ENCODE measurements at regions not wholly inside any gene's neighbourhood (a gene's known extent, or its start where the extent isn't known, plus 50 kb on each side); places are given as distances from the start of the nearest gene placed in this dataset.
A peak's percentile ranks its signal among the peaks of the same experiment; 100 is the strongest.
"Not testable (repeated sequence)": the region's sequence is repeated elsewhere in the genome, so short reads cannot be mapped to it uniquely, and the experiment has no call there.

DNA sequence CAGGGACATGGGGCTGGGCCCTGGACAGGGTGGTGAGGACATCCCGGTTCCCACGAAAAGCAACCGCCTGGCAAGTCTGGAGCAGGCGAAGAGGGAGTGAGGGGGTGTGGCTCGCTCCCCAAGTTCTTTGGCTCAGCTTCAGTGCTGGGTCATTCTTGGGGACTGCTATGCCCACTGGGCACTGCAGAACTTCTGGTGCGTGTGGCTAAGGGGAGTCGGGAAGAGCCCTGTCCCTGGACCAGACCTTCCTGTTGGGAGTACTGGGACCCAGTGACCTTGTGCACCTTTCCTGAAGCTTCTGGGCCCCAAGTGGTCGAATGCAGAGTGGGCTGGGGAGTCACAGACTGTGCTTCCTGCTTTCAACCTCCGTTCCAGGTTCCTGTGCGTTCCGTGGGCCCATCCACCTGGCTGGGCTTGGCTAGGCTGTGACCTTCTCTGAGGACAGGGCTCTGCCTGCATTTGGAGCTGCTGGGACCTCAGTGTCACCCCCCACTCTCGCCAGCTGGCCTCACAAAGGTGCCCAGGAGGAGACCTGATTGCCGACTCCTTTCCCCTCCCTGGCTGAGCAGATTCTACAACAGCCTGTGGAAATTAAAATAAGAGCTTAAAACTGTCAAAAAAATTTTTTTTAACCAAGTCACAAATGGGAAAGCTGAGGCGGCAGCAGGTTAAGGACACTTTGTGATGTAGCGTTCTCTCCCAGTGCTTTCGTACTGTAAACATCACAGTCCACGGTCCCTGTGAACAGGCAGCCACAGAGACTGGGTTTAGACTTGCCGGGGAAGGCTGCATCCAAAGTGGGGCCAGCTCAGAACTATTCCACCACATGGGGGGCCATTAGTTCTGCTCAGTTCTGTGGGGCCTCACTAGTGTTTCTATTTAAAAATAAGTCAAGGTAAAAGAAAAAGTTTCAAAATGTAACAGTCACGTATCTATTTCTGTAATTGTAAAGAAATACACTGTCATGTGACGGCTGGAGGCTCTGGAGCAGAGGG is 63.8 kb upstream of the WNT7B start:
- no peak for FAIRE-seq

GRCh38 chr22:46041642-46042041 is 64.7 kb upstream of the WNT7B start:
- FAIRE-seq (no peak), DNase-seq (ENCODE audit: low spot score) (no peak)

More for the DNA sequence above, 63.8 kb upstream of the WNT7B start:
- DNase-seq (ENCODE audit: low spot score) = no peak

DNA sequence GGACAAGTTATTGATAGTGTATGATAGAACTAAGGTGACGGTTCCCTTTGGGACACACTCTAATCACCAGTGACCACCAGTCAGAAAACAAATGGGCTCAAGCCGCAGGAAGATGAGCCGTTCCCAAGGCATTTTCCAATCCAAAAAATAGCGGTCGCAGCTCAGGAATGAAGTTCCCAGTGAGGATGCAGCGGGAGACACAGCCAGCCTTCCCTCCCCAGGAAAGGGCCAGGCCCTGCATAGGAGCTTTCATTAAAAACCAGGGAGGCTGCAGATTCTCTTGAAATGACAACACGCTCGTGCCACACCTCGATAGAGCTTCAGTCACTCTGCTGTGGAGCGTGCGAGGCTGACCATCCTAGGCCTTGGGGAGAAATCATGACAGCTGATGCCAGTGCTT is 65.8 kb upstream of the WNT7B start:
- no peak for FAIRE-seq

GRCh38 chr22:46043339-46043738 is 66.4 kb upstream of the WNT7B start:
- FAIRE-seq (no peak), DNase-seq (ENCODE audit: low spot score) (no peak)

More for the DNA sequence above, 65.8 kb upstream of the WNT7B start:
- no peak for DNase-seq (ENCODE audit: low spot score)

GRCh38 chr22:46043816-46044620 is 67.1 kb upstream of the WNT7B start:
- no peak for FAIRE-seq
- no peak for DNase-seq (ENCODE audit: low spot score)

DNA sequence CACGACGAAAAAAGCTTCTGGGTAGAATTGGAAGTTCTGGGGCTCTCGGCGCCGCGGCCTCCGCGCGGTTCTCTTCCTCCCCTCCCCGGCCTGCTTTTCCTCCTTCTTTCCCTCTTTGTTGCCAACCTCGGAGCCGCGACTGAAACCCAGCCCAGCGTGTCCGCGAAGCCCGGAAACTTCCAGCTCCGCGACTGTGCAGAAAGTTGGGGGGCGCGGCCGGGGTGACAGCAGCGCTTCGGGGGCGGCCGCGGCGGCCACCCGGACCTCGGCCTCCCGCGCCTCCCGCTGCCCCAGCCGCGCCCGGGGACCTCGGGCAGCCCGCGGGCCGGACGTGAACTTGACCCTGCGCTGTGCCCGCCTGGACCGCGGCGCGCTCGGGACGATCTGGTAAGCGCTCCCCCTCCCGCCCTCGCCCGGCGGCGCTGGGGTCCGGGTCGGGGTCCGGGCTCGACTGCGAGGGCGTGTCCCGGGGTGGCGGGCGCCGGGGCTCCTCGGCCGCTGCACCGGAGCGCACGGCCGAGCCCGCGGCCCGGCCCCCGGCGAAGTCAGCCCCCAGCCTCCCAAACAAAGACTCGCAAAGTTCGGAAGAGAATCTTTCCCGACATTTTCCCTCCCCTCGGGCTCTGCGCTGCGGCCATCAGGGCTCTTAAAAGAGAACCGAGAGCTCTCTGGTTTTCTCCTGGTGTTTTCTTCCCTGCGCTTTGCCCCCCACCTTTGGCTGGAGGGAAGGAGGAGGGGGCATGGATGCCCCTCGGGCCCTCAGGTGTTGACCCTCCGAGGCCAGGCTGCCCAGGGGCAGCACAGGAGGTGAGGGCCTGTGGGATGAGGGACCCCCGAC is 67.9 kb upstream of the WNT7B start:
- FAIRE-seq (no peak), DNase-seq (ENCODE audit: low spot score) (no peak)

GRCh38 chr22:46045459-46046298 is 68.7 kb upstream of the WNT7B start:
- FAIRE-seq (no peak), DNase-seq (ENCODE audit: low spot score) (no peak)

DNA sequence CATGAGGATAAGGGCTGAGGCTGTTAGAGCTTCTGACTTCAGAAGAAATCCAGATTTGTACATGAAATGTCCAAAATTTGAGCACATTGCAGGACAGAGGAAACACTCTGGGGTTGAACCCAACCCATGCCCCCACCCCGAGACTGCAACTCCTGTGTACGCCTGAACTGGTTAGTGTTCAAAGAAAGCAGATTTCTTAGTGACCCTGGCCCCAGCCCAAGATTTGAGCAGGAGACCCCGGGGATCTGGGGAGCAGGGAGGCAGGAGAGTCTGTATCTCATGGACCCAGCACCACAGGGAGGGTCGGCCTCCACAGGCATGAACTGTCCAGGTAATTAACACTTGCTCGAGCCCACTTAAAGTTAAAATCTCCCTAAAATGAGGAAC is 69.3 kb upstream of the WNT7B start:
- no peak for FAIRE-seq
- no peak for DNase-seq (ENCODE audit: low spot score)

GRCh38 chr22:46047226-46047625 is 70.3 kb upstream of the WNT7B start:
- no peak for FAIRE-seq
- DNase-seq (ENCODE audit: low spot score) = no peak

DNA sequence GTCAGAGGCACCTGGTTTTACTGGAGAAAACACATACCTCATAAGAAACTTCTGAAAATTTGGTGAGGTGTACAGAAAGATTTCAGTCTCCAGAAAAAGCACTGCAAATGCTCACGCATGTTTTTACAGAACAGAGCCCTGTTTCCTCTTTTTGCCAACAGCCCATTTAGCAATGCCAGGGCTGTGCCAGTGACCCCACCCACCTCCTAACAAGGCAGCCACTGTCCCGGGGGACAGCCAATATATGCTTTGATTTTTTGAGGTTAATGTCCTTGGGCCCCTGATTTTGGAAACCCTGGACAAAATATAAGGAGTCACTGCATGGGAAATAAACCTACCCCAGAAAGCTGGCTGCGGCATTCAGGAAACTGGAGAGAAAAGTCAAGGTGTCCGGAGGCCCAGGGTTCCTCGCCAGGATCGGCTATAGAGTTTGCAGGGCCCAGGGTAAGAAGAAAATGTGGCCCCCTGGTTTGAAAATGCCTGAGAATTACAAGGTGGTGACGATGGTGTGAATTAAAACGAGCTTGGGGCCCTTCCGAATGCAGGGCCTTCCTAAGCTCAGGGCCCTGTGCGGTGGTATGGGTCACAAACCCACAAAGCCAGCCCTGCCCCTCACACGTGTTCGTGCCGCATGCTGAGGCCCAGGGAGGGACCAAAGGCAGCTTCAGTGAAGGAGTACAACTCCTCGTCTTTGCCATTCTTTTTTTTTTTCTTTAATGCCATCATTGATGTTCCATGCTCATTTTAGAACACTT is 71.1 kb upstream of the WNT7B start:
- no peak for FAIRE-seq
- DNase-seq (ENCODE audit: low spot score) = no peak

DNA sequence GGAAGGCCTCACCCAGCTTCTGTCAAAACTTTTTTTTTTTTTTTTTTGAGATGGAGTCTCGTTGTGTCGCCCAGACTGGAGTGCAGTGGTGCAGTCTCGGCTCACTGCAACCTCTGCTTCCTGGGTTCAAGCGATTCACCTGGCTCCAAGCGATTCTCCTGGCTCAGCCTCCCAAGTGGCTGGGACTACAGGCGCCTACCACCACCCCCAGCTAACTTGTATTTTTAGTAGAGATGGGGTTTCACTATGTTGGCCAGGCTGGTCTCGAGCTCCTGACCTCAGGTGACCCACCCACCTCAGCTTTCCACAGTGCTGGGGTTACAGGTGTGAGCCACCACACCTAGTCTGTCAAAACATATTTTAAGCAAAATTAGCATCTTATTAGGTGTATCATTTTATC is 71.7 kb upstream of the WNT7B start:
- FAIRE-seq; DNase-seq (ENCODE audit: low spot score): not testable (repeated sequence)

DNA sequence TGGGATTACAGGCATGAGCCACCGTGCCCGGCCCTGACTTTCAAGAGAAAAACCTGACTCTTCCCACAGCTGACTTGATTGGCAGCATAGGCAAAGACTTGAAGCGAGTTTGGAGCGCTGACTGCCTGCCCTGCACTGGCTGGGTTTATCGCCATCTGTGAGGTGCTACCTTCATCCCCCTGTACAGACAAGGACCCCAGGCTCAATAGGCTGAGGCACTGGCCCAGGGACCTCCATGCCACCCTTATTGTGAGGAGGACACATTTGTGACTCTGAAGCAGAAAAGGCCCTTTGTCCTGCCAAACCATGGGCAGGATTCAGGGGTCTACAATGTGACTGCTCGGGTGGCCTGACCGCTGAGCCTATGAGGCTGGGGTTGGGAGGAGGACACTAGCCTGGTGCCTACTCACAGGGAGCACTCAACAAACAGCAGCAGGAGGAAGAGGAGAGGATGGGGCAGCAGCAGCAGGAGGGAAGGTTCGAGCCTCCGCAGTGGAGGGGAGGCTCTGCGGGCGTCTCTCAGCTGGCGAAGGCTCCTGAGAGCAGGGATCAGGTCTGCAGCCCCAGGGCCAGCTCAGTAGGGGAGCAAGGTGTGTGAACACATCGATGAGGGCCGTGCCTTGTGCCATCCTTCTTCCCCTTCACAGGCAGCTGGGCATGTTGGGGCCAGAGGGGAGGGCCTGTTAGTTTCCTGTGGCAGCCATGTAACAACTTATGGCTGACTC is 72.9 kb upstream of the WNT7B start:
- FAIRE-seq (peak; percentile 13), DNase-seq (ENCODE audit: low spot score) (no peak)

GRCh38 chr22:46050451-46050845 is 73.5 kb upstream of the WNT7B start:
- FAIRE-seq (no peak), DNase-seq (ENCODE audit: low spot score) (no peak)

DNA sequence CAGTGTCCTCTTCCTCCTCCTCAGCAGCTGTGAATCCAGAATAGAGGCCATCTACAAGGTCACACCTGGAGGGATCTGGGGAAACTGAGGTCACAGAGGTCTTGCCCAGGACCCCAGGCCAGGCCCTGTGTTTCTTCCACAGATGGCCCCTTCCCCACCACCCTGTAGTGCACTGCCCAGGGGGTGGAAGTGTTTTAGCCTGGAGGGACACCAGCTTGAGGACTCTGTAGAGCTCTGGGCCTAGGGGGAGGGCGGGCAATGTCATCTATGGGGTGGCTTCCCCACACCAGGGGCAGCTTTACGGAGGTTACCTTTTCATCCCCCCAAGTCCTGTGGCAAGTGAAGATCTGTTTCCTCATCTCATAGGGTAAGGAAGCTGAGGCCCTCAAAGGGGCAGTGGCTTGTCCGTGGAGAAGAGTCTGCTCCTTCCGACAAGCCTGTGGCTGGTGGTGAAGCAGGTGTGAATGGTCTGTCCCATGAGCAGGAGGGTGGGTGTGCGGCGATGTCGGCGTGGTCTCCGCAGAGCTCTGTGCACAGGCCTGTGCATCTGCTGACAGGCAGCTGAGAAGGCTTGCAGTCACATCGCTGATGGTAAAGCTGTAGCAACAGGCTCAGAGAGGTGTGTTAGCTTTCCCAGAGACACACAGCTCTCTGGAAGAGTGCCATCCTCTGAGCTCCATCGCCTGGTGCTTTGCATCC is 74.1 kb upstream of the WNT7B start:
- FAIRE-seq (peak; percentile 35), DNase-seq (ENCODE audit: low spot score) (no peak)

DNA sequence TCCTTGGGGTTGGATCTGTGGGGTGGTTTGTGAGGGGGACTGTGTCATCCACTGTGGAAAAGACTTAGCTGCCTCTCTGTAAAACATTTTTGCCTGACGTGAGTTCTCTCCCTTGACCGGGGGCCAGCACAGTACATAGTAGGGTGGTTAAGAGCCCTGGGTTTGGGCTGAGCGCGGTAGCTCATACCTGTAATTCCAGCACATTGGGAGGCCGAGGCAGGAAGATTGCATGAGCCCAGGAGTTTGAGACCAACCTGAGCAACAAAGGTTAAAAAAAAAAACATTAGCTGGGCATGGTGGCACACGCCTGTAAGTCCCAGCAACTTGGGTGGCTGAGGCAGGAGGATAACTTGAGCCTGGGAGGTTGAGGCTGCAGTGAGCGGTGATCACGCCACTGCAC is 74.7 kb upstream of the WNT7B start:
- FAIRE-seq (no peak), DNase-seq (ENCODE audit: low spot score) (no peak)

GRCh38 chr22:46052331-46052771 is 75.4 kb upstream of the WNT7B start:
- DNase-seq (ENCODE audit: low spot score) (no peak), FAIRE-seq (no peak)

DNA sequence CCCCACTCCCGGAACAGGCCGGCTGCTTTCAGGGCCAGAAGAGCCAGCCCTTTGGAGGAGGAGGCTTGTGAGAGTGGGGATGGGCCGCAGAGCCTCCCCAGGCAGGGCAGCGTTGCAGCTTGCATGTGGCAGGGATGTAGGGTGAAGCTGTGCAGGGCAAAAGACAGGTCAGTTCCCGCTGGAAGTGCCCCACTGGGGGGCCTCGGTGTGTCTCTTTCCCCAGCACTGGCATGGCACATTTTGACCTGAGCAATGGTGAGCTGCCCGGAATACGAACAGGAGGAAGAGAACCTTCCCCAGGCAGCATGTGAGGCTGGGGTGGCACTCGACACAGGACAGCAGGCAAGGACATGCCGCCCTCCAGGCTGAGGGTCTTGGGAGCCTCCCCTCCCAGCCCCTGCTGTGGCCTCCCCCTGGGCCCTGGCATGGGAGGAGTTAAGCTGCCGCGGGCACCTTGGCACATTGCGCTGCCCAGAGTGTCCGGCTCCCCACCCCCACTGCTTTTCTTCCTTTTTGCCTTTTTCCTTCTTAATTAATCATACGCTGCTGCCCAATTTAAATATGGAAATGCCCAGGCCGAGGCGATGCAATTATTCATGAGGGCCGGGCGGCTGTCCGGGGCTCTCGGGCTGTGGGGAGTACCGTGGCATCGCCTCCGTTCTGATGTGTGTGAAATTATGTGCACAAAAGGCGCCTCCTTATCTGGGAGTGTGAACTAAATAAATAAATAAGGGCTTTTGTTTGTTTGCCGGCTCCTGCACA is 76.0 kb upstream of the WNT7B start:
- FAIRE-seq = peak; percentile 72

More for the DNA sequence above, 76.0 kb upstream of the WNT7B start:
- DNase-seq (ENCODE audit: low spot score) = peak; percentile 48
